HepG2 (cell line): ENCODE measurements at regions not wholly inside any gene's neighbourhood (a gene's known extent, or its start where the extent isn't known, plus 50 kb on each side); places are given as distances from the start of the nearest gene placed in this dataset.

Experiments used
- ATAC-seq: fragments of 200-7000 bp; cut with Tn5 transposase; 3 replicates; pipeline ENCODE4 v1.9.1; 2020; ENCODE audit warnings: mild to moderate bottlenecking, moderate library complexity
- BruUV-seq: library from RNA; stranded (reverse); fragments of 400-500 nt; replicated peaks from 2 replicates; lab custom pipeline; 2021; lab: Mats Ljungman, UMichigan
- CTCF ChIA-PET: fragments of 300-600 bp; formaldehyde crosslinking; extraction: SDS; loops from one replicate; lab custom pipeline; 2021; ENCODE audit warnings: low total read pairs, inconsistent platforms, low intra/inter-chr PET ratio; lab: Yijun Ruan, JAX
- POLR2A ChIA-PET: fragments of 350-600 bp; sonication (Branson Sonifier 250); formaldehyde crosslinking; loops from one replicate; lab custom pipeline; 2020; ENCODE audit warnings: antibody characterized with exemption, inconsistent platforms; lab: Yijun Ruan, JAX
- DNase-seq: peaks from one replicate; pipeline ENCODE4 v3.0.0-alpha.2; 2015; ENCODE audit warnings: low spot score
- FAIRE-seq: peaks from 3 replicates; lab custom pipeline; 2011; peaks lifted over from hg19 to GRCh38; lab: Jason Lieb, UNC
- H2AFZ ChIP-seq: one replicate; pipeline ENCODE4 v1.6.1; 2011; ENCODE audit warnings: low read length, inconsistent platforms
- H3K27ac ChIP-seq: fragments of 300-600 bp; 3 replicates; pipeline ENCODE4 v1.8.0; 2011; ENCODE audit warnings: mixed run types, mild to moderate bottlenecking, mixed read lengths, low read length, inconsistent platforms; ENCODE audit not compliant: insufficient read depth; ENCODE audit errors: extremely low read length
- H3K27me3 ChIP-seq, 2 experiments: fragments of 200-600 bp in 1 of 2; 2 replicates in 1 of 2; 3 replicates in 1 of 2; pipeline versions ENCODE4 v1.6.0 to v1.8.0; 2011; ENCODE audit warnings: low read length in 2 of 2, mild to moderate bottlenecking in 2 of 2, moderate library complexity in 2 of 2, inconsistent platforms in 1 of 2; ENCODE audit not compliant: insufficient read depth in 2 of 2, control insufficient read depth in 1 of 2
- H3K36me3 ChIP-seq, 2 experiments: fragments of 200-600 bp in 1 of 2; replicated peaks in 1 of 2; 2 replicates in 1 of 2; 3 replicates in 1 of 2; pipeline versions ENCODE4 v1.5.1 to v1.8.0; 2011; ENCODE audit warnings: low read length in 2 of 2, inconsistent platforms in 1 of 2; ENCODE audit not compliant: insufficient read depth in 2 of 2, control insufficient read depth in 1 of 2
- H3K4me1 ChIP-seq: 2 replicates; pipeline ENCODE4 v1.5.1; 2012; ENCODE audit warnings: low read length, inconsistent platforms; ENCODE audit not compliant: insufficient read depth
- H3K4me2 ChIP-seq: 2 replicates; pipeline ENCODE4 v1.6.0; 2011; ENCODE audit warnings: low read depth, low read length, inconsistent platforms
- H3K4me3 ChIP-seq, 3 experiments: fragments of 200-600 bp in 1 of 3; sonication (generic), shearing (Covaris generic) in 1 of 3; replicated peaks in 1 of 3; 2 replicates each; pipeline ENCODE4 v1.5.1; 2011 to 2016; ENCODE audit warnings: low read length in 3 of 3, inconsistent platforms in 2 of 3, low read depth in 2 of 3, mild to moderate bottlenecking in 2 of 3, control low read depth in 1 of 3, mixed read lengths in 1 of 3; ENCODE audit not compliant: insufficient read depth in 1 of 3
- H3K79me2 ChIP-seq: one replicate; pipeline ENCODE4 v1.6.1; 2011; ENCODE audit warnings: low read length, inconsistent platforms; ENCODE audit not compliant: insufficient read depth
- H3K9ac ChIP-seq: 2 replicates; pipeline ENCODE4 v1.6.0; 2011; ENCODE audit warnings: mild to moderate bottlenecking, low read depth, low read length, inconsistent platforms; ENCODE audit not compliant: insufficient read depth
- H3K9me3 ChIP-seq: 2 replicates; pipeline ENCODE4 v1.5.1; 2012; ENCODE audit warnings: mild to moderate bottlenecking, low read length
- H4K20me1 ChIP-seq: 2 replicates; pipeline ENCODE4 v1.6.0; 2011; ENCODE audit warnings: inconsistent platforms, mild to moderate bottlenecking, low read length, moderate library complexity; ENCODE audit not compliant: insufficient read depth
- AHR ChIP-seq: IDR thresholded peaks from 2 replicates; pipeline ENCODE4 v1.6.1; 2018; ENCODE audit warnings: missing genetic modification reagents, missing compliant biosample characterization
- CCAR2 ChIP-seq: fragments of 200-400 bp; formaldehyde crosslinking; optimal IDR thresholded peaks from 2 replicates; pipeline ENCODE3; 2018; ENCODE audit warnings: low read depth, mild to moderate bottlenecking, low read length, moderate library complexity
- FOXA1 ChIP-seq, 2 experiments: fragments of 450-650 bp in 1 of 2; sonication (generic) in 1 of 2; formaldehyde crosslinking in 1 of 2; IDR thresholded peaks; 2 replicates each; pipeline versions ENCODE4 v1.4.0 to v1.6.1; 2016 to 2020; ENCODE audit warnings: missing genetic modification reagents in 1 of 2
- HOXA5 ChIP-seq: sonication (generic); formaldehyde crosslinking; IDR thresholded peaks from 2 replicates; pipeline ENCODE4 v1.4.0; 2020; ENCODE audit warnings: missing genetic modification reagents
- JUNB ChIP-seq: sonication (generic); formaldehyde crosslinking; IDR thresholded peaks from 2 replicates; pipeline ENCODE4 v1.8.0; 2022; ENCODE audit warnings: missing genetic modification reagents, mild to moderate bottlenecking, borderline replicate concordance
- MZF1 ChIP-seq: sonication (generic); formaldehyde crosslinking; IDR thresholded peaks from 2 replicates; pipeline ENCODE4 v1.8.1; 2023; ENCODE audit warnings: mild to moderate bottlenecking, missing genetic modification reagents, borderline replicate concordance
- NFE2 ChIP-seq: sonication (generic); formaldehyde crosslinking; IDR thresholded peaks from 2 replicates; pipeline ENCODE4 v1.4.0; 2020; ENCODE audit warnings: missing genetic modification reagents
- NFYC ChIP-seq: IDR thresholded peaks from 2 replicates; pipeline ENCODE4 v1.6.1; 2016; ENCODE audit warnings: missing genetic modification reagents, missing compliant biosample characterization
- PAF1 ChIP-seq: IDR thresholded peaks from 2 replicates; pipeline ENCODE4 v1.6.1; 2016; ENCODE audit warnings: missing genetic modification reagents, missing compliant biosample characterization
- PCBP1 ChIP-seq: fragments of 200-400 bp; formaldehyde crosslinking; IDR thresholded peaks from 2 replicates; pipeline ENCODE4 v1.6.1; 2017; ENCODE audit warnings: mild to moderate bottlenecking, low read depth, low read length, borderline replicate concordance
- RCOR2 ChIP-seq: IDR thresholded peaks from 2 replicates; pipeline ENCODE4 v1.6.1; 2016; ENCODE audit warnings: missing biosample characterization, missing genetic modification reagents
- SRSF4 ChIP-seq: fragments of 200-400 bp; formaldehyde crosslinking; IDR thresholded peaks from one replicate; pipeline ENCODE4 v1.6.1; 2018; ENCODE audit warnings: mild to moderate bottlenecking, low read depth, low read length, moderate library complexity; ENCODE audit not compliant: poor library complexity, severe bottlenecking
- ZNF577 ChIP-seq: sonication (generic); formaldehyde crosslinking; IDR thresholded peaks from 2 replicates; pipeline ENCODE4 v1.4.0; 2020; ENCODE audit warnings: mild to moderate bottlenecking, low read depth, missing genetic modification reagents, borderline replicate concordance
- ZNF839 ChIP-seq: sonication (generic); formaldehyde crosslinking; IDR thresholded peaks from 2 replicates; pipeline ENCODE4 v1.4.0; 2020; ENCODE audit warnings: missing genetic modification reagents, mild to moderate bottlenecking, borderline replicate concordance
- ZNF878 ChIP-seq: sonication (generic); formaldehyde crosslinking; IDR thresholded peaks from 2 replicates; pipeline ENCODE4 v1.8.1; 2023; ENCODE audit warnings: mild to moderate bottlenecking, missing genetic modification reagents, moderate library complexity
- whole genome bisulfite sequencing: methylation state at CpG from one replicate; pipeline ENCODE4 v1.1.6; 2017; ENCODE audit warnings: low lambda C conversion rate; 5-methylcytosine and 5-hydroxymethylcytosine counted together
- in situ Hi-C: cut with HindIII; loops from 2 replicates; pipeline ENCODE4 v1.10.0; 2017; ENCODE audit warnings: low pct_unique_long_range_greater_than_20kb; ENCODE audit not compliant: extremely low pct_ligation_motif_present
- intact Hi-C: fragments of 100-400 bp; cut with micrococcal nuclease; formaldehyde crosslinking; loops from one replicate; pipeline ENCODE4 v1.10.0; 2022; ENCODE audit not compliant: unreplicated experiment
- TF ChIP-seq, protein P1 (sequence below): sonication (generic); formaldehyde crosslinking; IDR thresholded peaks from 2 replicates; pipeline ENCODE4 v1.4.0; 2020; ENCODE audit warnings: missing genetic modification reagents

DNA sequence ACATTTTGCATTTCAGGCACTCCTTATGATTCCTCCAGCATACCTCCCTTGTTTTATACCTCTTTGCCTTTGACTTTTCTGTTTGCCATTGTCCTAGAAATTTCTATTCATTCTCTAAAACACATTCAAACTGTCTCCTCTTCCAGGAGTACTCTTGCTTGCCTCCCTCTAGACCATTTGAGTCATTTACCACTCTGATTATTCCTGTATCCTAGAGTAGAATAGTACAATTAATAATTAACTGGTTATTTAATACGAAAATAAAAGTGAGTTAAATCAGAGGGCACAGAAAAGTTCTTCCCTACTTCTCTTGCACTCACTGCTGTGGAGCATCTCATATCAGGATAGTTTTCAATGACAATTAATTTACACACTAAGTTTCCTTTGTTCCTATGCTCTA, 290.2 kb upstream of the RORA start (continued):
- TF ChIP-seq FOXA1 (IDR thresholded peaks at IDR 0.05): no peak
- TF ChIP-seq FOXA1 (CRISPR knock-in tag; IDR thresholded peaks at IDR 0.05): no peak
- no peak for TF ChIP-seq JUNB
- TF ChIP-seq, protein P1, sequence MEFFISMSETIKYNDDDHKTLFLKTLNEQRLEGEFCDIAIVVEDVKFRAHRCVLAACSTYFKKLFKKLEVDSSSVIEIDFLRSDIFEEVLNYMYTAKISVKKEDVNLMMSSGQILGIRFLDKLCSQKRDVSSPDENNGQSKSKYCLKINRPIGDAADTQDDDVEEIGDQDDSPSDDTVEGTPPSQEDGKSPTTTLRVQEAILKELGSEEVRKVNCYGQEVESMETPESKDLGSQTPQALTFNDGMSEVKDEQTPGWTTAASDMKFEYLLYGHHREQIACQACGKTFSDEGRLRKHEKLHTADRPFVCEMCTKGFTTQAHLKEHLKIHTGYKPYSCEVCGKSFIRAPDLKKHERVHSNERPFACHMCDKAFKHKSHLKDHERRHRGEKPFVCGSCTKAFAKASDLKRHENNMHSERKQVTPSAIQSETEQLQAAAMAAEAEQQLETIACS (CRISPR knock-in tag): no peak
- no peak for TF ChIP-seq PCBP1

DNA sequence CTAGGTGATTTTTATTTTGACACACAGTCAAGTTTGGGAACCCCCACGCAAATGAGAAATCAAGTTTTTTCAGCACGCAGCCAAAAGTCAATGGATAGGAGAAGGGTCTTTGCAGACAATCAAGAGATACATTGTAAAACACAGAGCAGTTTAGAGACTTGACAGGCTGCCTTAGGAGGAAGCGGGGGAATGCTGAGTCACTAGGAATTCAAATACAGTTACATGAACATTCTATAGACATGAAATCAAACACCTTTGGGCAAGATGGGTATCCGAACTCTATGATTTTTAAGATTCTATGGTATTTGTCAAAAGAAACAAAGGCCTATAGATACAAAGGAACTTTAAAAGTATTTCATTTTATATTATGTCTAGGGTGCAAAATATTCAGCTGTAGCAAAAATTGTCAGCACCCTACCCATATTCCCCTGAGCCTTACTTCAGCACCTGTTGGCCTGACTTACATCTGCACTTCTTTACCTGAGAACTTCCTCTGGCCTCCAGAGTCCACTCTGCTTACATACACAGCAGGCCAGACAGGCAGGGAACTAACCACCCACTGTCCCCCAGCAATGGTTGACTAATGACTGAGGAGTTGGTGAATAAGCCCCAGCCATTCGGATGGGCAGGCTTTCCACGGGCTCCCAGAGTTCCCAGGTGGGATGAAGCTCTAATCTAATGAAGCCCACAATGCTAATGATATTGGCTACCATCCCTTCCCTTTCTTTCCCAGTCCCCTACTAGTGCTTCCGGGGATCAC, 289.3 kb upstream of the RORA start:
- DNase-seq: no peak
- CTCF ChIA-PET: no interaction called here
- Histone ChIP-seq H3K27ac (no peak overlapping the region), H3K4me1 (no peaks in the 10 kb centered on the region), H3K9me3 (no peaks in the 10 kb centered on the region), H3K36me3 (no peaks in the 10 kb centered on the region), H3K9ac (no peak overlapping the region)
- 27% methylated on average over 7 of the region's 7 CpGs for WGBS
- no peak for FAIRE-seq
- intact Hi-C loops: no loop called here
- ATAC-seq: no peak
- TF ChIP-seq PAF1 (CRISPR knock-in tag): no peak
- no peak for TF ChIP-seq AHR
- no peak for TF ChIP-seq MZF1 (CRISPR knock-in tag)
- TF ChIP-seq SRSF4: no peak
- TF ChIP-seq ZNF878 (CRISPR knock-in tag): no peak
- no peak for TF ChIP-seq ZNF577 (CRISPR knock-in tag)
- TF ChIP-seq NFE2 (CRISPR knock-in tag): no peak
- TF ChIP-seq HOXA5 (CRISPR knock-in tag): no peak
- TF ChIP-seq ZNF839 (CRISPR knock-in tag): no peak
- TF ChIP-seq RCOR2 (CRISPR knock-in tag): no peak
- no peak for TF ChIP-seq NFYC (CRISPR knock-in tag)
- TF ChIP-seq CCAR2: no peak
- TF ChIP-seq, all 625 proteins: peak for 0
- Histone ChIP-seq H4K20me1 (no peaks in the 10 kb centered on the region), H3K27me3 (no peaks in the 10 kb centered on the region), H3K79me2 (no peaks in the 10 kb centered on the region), H3K4me3 (no peak overlapping the region), H3K4me2 (no peak overlapping the region), H2AFZ (no peak overlapping the region)
- POLR2A ChIA-PET: no interaction called here
- in situ Hi-C loops: no loop called here
- BruUV-seq: no TSS peak
